ENCODE measurements at regions not wholly inside any gene's neighbourhood (a gene's known extent, or its start where the extent isn't known, plus 50 kb on each side); places are given as distances from the start of the nearest gene placed in this dataset.
"Not testable (repeated sequence)": the region's sequence is repeated elsewhere in the genome, so short reads cannot be mapped to it uniquely, and the experiment has no call there.

GRCh38 chr1:102151242-102151641 lies 154.5 kb upstream of the OLFM3 start:
- Mint-ChIP-seq H3K4me1 (ENCODE audit: low read depth) (no peaks in the 10 kb centered on the region), H3K36me3 (ENCODE audit: low read depth) (no peaks in the 10 kb centered on the region), H3K27me3 (no peaks in the 10 kb centered on the region), H3K4me3 (no peak overlapping the region), H3K9me3 (no peaks in the 10 kb centered on the region), H3K27ac (no peak overlapping the region)
- DNase-seq (no peak), ATAC-seq (no peak)
- CTCF ChIA-PET: no interaction called here
- POLR2A ChIA-PET: no interaction called here
- intact Hi-C loops (cut with micrococcal nuclease): no loop called here
- no peak for TF ChIP-seq CTCF (IDR thresholded peaks at IDR 0.05)

DNA sequence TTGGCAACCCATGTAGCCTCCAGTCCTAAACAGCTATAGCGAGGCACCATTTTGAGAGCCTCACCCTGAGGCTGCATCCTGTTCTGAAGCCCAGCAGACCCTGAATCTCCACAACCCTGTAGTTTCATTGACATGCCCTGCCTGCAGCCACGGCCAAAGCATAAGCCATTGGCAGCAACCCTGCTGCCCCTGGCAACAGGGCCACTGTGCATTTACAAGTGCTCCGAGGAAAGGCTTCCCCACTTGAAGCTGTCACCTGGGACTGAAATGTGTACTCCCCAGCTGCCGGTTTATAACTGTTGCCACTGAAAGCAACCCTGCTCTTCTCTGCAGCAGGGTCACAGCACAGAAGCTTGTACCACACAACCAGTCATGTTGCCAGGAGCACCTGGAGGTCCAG lies 124.2 kb upstream of the OLFM3 start:
- CTCF ChIA-PET: no interaction called here

DNA sequence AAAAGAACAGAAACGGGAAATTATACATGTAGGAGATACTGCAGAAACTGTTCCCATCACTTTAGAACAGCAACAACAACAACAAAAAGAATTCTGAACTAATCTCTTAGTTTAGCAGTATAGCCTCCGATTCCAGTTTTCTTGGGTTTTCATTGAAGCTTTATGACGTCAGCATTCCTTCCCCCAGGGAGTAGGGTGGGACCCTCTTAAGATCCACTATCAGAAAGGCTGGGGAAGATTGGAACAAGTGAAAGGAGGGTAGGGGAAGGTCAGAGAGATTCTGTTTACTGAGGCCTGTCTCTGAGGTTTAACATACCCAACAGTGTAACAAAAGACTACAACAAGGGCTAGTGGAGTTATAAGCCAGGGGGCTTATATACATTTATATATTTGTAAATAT lies 121.4 kb upstream of the OLFM3 start:
- Mint-ChIP-seq H3K27me3 (no peaks in the 10 kb centered on the region), H3K36me3 (ENCODE audit: low read depth) (no peaks in the 10 kb centered on the region)

More for the DNA sequence above, 124.2 kb upstream of the OLFM3 start:
- Mint-ChIP-seq H3K27me3 (no peaks in the 10 kb centered on the region), H3K4me1 (ENCODE audit: low read depth) (no peaks in the 10 kb centered on the region), H3K36me3 (ENCODE audit: low read depth) (no peaks in the 10 kb centered on the region), H3K9me3 (no peaks in the 10 kb centered on the region), H3K4me3 (no peak overlapping the region), H3K27ac (no peak overlapping the region)
- POLR2A ChIA-PET: no interaction called here
- TF ChIP-seq CTCF (IDR thresholded peaks at IDR 0.05): no peak
- DNase-seq (no peak), ATAC-seq (no peak)
- intact Hi-C loops (cut with micrococcal nuclease): no loop called here

DNA sequence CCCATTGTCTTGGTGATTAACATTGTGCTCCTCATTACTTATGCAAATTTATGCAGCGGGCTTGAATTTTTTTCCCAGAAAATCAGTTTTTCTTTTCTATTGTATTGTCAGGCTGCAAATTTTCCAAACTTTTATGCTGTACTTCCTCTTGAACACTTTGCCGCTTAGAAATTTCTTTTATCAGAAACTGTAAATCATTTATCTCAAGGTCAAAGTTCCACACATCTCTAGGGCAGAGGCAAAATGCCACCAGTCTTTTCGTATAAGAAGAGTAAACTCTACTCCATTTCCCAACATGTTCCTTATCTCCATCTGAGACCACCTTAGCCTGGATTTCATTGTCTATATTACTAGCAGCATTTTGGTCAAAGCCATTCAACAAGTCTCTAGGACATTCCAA lies 113.9 kb upstream of the OLFM3 start:
- Mint-ChIP-seq H3K4me1 (ENCODE audit: low read depth) (no peaks in the 10 kb centered on the region), H3K27me3 (no peaks in the 10 kb centered on the region), H3K4me3 (no peak overlapping the region), H3K9me3 (peaks cover 5% of the 10 kb centered on the region), H3K27ac (no peak overlapping the region), H3K36me3 (ENCODE audit: low read depth) (no peaks in the 10 kb centered on the region)
- ChIA-PET CTCF (no interaction called here), POLR2A (no interaction called here)
- TF ChIP-seq CTCF (IDR thresholded peaks at IDR 0.05): no peak
- intact Hi-C loops (cut with micrococcal nuclease): no loop called here
- ATAC-seq (no peak), DNase-seq (no peak)

More for the DNA sequence above, 121.4 kb upstream of the OLFM3 start:
- DNase-seq: no peak
- intact Hi-C loops (cut with micrococcal nuclease): no loop called here
- no peak for ATAC-seq
- ChIA-PET POLR2A (no interaction called here), CTCF (no interaction called here)
- TF ChIP-seq CTCF (IDR thresholded peaks at IDR 0.05): no peak
- Mint-ChIP-seq H3K4me3 (no peak overlapping the region), H3K9me3 (no peaks in the 10 kb centered on the region), H3K4me1 (ENCODE audit: low read depth) (no peaks in the 10 kb centered on the region), H3K27ac (no peak overlapping the region)

DNA sequence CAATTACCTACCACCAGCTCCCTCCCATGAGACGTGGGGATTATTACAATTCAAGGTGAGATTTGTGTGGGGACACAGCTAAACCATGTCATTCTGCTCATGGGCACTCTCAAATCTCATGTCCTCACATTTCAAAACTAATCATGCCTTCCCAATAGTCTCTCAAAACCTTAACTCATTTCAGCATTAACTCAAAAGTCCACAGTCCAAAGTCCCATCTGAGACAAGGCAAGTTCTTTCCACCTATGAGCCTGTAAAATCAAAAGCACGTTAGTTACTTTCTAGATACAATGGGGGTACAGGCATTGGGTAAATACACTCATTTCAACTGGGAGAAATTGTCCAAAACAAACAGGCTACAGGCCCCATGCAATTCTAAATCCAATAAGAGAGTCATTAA lies 112.8 kb upstream of the OLFM3 start:
- H3K27me3 Mint-ChIP-seq; H3K4me3 Mint-ChIP-seq; H3K4me1 Mint-ChIP-seq (ENCODE audit: low read depth); H3K27ac Mint-ChIP-seq; POLR2A ChIA-PET; ATAC-seq; intact Hi-C loops (cut with micrococcal nuclease); DNase-seq; H3K9me3 Mint-ChIP-seq; H3K36me3 Mint-ChIP-seq (ENCODE audit: low read depth); CTCF ChIA-PET: not testable (repeated sequence)

DNA sequence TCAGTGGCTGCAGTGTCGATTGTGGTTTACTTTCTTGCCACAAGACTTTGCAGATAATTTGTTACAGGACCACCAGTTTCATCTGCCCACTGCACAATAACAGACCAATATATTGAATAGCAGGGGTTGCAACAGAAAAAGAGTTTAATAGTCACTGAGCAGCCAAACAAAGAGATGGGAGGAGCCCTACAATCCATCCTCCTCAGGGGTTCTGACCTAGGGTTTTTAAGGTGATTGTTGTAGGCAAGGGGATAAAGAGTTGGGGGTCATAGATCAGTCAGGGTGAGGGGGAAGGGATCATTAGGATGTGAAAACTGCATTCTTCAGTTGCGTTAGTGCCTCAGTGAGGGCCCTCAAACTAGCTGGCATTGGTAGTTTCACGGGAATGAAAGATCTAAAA lies 110.7 kb upstream of the OLFM3 start:
- H3K27ac Mint-ChIP-seq: no peak overlapping the region
- no peaks in the 10 kb centered on the region for H3K36me3 Mint-ChIP-seq (ENCODE audit: low read depth)
- ATAC-seq (no peak), DNase-seq (no peak)
- no peak for TF ChIP-seq CTCF (IDR thresholded peaks at IDR 0.05)
- POLR2A ChIA-PET: no interaction called here
- CTCF ChIA-PET: no interaction called here
- H3K4me3 Mint-ChIP-seq: no peak overlapping the region
- no peaks in the 10 kb centered on the region for H3K27me3 Mint-ChIP-seq
- intact Hi-C loops (cut with micrococcal nuclease): no loop called here
- peaks cover 5% of the 10 kb centered on the region for H3K9me3 Mint-ChIP-seq
- no peaks in the 10 kb centered on the region for H3K4me1 Mint-ChIP-seq (ENCODE audit: low read depth)

All from activated CD8-positive, alpha-beta T cell treated with anti-CD3 and anti-CD28 coated beads for 36 hours (primary cell).